ENCODE measurements at regions not wholly inside any gene's neighbourhood (a gene's known extent, or its start where the extent isn't known, plus 50 kb on each side); places are given as distances from the start of the nearest gene placed in this dataset.

GRCh38 chr3:87867001-87867400 is 191.8 kb downstream of the CGGBP1 start:
- intact Hi-C loops (cut with DNase I; ENCODE audit: low total_unique reads), result no loop called here
- WGBS, 2 donors (ENCODE audit: low coverage in 1 of 2), result 49 to 55% methylated on average over 2 of the region's 2 CpGs
- TF ChIP-seq POLR2AphosphoS5 (IDR thresholded peaks at IDR 0.05) (no peak), EP300 (IDR thresholded peaks at IDR 0.05; ENCODE audit: low read depth) (no peak), POLR2A (IDR thresholded peaks at IDR 0.05) (no peak), CTCF (IDR thresholded peaks at IDR 0.05) (no peak)
- Histone ChIP-seq H3K27ac (no peak overlapping the region), H3K27me3 (no peaks in the 10 kb centered on the region), H3K9me3 (peaks cover 0 to 5% of the 10 kb centered on the region in 2 donors), H3K36me3 (no peaks in the 10 kb centered on the region), H3K4me3 (no peak overlapping the region), H3K4me1 (no peaks in the 10 kb centered on the region)
- DNase-seq, result no peak
- in situ Hi-C loops (cut with MboI; ENCODE audit: low pct_ligation_motif_present in 1 of 4, low pct_unique_long_range_greater_than_20kb in 1 of 4, low sequenced_read_pairs in 3 of 4), result no loop called here

DNA sequence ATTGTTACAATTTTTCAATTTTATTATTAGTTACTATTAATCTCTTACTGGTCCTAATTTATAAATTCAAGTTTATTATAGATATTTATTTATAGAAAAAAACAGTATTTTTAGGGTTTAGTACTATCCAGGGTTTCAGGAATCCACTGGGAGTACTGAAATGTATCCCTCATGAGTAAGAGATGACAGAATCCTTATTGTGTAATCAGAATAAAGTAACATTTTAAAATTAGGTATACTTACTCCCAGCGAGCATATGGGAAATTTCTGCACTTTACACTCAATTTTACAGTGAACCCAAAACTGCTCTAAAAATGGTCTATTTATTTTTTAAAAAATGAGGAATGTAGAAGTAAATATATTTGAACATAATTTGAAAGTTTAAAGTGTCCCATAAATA is 202.7 kb downstream of the CGGBP1 start:
- Histone ChIP-seq H3K4me1 (no peaks in the 10 kb centered on the region), H3K4me3 (no peak overlapping the region), H3K27me3 (no peaks in the 10 kb centered on the region), H3K27ac (no peak overlapping the region), H3K9me3 (peaks cover 0 to 4% of the 10 kb centered on the region in 2 donors), H3K36me3 (no peaks in the 10 kb centered on the region)
- intact Hi-C loops (cut with DNase I; ENCODE audit: low total_unique reads), result no loop called here
- no peak for TF ChIP-seq POLR2AphosphoS5 (IDR thresholded peaks at IDR 0.05)
- TF ChIP-seq CTCF (IDR thresholded peaks at IDR 0.05), result no peak
- no peak for TF ChIP-seq POLR2A (IDR thresholded peaks at IDR 0.05)
- no peak for TF ChIP-seq EP300 (IDR thresholded peaks at IDR 0.05; ENCODE audit: low read depth)
- DNase-seq, result no peak
- in situ Hi-C loops (cut with MboI; ENCODE audit: low pct_ligation_motif_present in 1 of 4, low pct_unique_long_range_greater_than_20kb in 1 of 4, low sequenced_read_pairs in 3 of 4), result no loop called here
- WGBS, 2 donors (ENCODE audit: low coverage in 1 of 2), result 53 to 67% methylated on average over 1 of the region's 1 CpG

GRCh38 chr3:87855616-87856015 is 203.2 kb downstream of the CGGBP1 start:
- intact Hi-C loops (cut with DNase I; ENCODE audit: low total_unique reads) (no loop called here), in situ Hi-C loops (cut with MboI; ENCODE audit: low pct_ligation_motif_present in 1 of 4, low pct_unique_long_range_greater_than_20kb in 1 of 4, low sequenced_read_pairs in 3 of 4) (no loop called here)
- no peaks in the 10 kb centered on the region for H3K36me3 ChIP-seq
- no peaks in the 10 kb centered on the region for H3K4me1 ChIP-seq
- H3K27me3 ChIP-seq, result no peaks in the 10 kb centered on the region
- no peak for TF ChIP-seq CTCF (IDR thresholded peaks at IDR 0.05)
- no peak for TF ChIP-seq EP300 (IDR thresholded peaks at IDR 0.05; ENCODE audit: low read depth)
- no peak for TF ChIP-seq POLR2AphosphoS5 (IDR thresholded peaks at IDR 0.05)
- no peak for TF ChIP-seq POLR2A (IDR thresholded peaks at IDR 0.05)
- H3K27ac ChIP-seq, result no peak overlapping the region
- DNase-seq, result no peak
- no peak overlapping the region for H3K4me3 ChIP-seq
- 56 to 66% methylated on average over 3 of the region's 3 CpGs for WGBS, 2 donors (ENCODE audit: low coverage in 1 of 2)
- peaks cover 0 to 4% of the 10 kb centered on the region in 2 donors for H3K9me3 ChIP-seq

DNA sequence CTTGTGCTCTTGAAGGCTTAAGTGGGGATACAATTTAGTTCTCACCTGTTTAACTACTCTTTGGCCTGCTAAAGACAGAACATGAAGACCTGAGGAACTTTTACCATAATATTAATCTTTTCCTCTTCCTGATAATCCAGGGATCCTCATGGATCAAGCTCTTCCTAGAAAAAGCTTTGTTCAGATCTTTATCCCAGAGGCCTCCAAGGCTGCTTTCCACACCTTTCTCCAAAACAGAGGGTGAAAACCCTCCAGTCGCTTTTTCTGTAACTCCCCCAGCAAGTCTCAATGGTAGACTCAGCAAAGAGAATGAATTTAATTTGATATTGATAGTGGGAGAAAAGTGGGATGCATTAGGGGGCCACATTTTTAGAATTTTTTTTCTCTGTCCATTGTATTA is 203.6 kb downstream of the CGGBP1 start:
- intact Hi-C loops (cut with DNase I; ENCODE audit: low total_unique reads), result no loop called here
- TF ChIP-seq EP300 (IDR thresholded peaks at IDR 0.05; ENCODE audit: low read depth), result no peak
- TF ChIP-seq POLR2A (IDR thresholded peaks at IDR 0.05), result no peak
- no peak for TF ChIP-seq CTCF (IDR thresholded peaks at IDR 0.05)
- no peak for TF ChIP-seq POLR2AphosphoS5 (IDR thresholded peaks at IDR 0.05)

More for the DNA sequence above, 203.6 kb downstream of the CGGBP1 start:
- Histone ChIP-seq H3K4me3 (no peak overlapping the region), H3K27me3 (no peaks in the 10 kb centered on the region), H3K27ac (no peak overlapping the region), H3K36me3 (no peaks in the 10 kb centered on the region), H3K9me3 (peaks cover 0 to 4% of the 10 kb centered on the region in 2 donors), H3K4me1 (no peaks in the 10 kb centered on the region)
- in situ Hi-C loops (cut with MboI; ENCODE audit: low pct_ligation_motif_present in 1 of 4, low pct_unique_long_range_greater_than_20kb in 1 of 4, low sequenced_read_pairs in 3 of 4), result no loop called here
- whole genome bisulfite sequencing, 2 donors (ENCODE audit: low coverage in 1 of 2), result 78 to 100% methylated on average over 1 of the region's 1 CpG
- no peak for DNase-seq
